ENCODE measurements at regions not wholly inside any gene's neighbourhood (a gene's known extent, or its start where the extent isn't known, plus 50 kb on each side); places are given as distances from the start of the nearest gene placed in this dataset.

- TF ChIP-seq CTCF (optimal IDR thresholded peaks at IDR 0.05 in 1 of 3, IDR thresholded peaks at IDR 0.05 in 1 of 3, conservative IDR thresholded peaks at IDR 0.05 in 1 of 3; ENCODE audit: extremely low read depth in 1 of 3, insufficient read depth in 2 of 3, low read length in 3 of 3) (no peak), EZH2 (IDR thresholded peaks at IDR 0.05; ENCODE audit: low read length) (no peak)
Observed at GRCh38 chr5:124433170-124433569, 313.3 kb downstream of the ZNF608 start.

All from keratinocyte (primary cell).